Endothelial cell of umbilical vein (primary cell): ENCODE measurements at regions not wholly inside any gene's neighbourhood (a gene's known extent, or its start where the extent isn't known, plus 50 kb on each side); places are given as distances from the start of the nearest gene placed in this dataset.

Experiments
- BruUV-seq: library from RNA; stranded (reverse); fragments of 400-500 nt; replicated peaks from 2 replicates; lab custom pipeline; 2021; lab: Mats Ljungman, UMichigan
- CTCF ChIA-PET: fragments of 300-600, 350-600 bp; sonication (Branson Sonifier 250); formaldehyde crosslinking; loops from one replicate; lab custom pipeline; 2021; ENCODE audit warnings: antibody characterized with exemption, inconsistent platforms; lab: Charles Lee
- POLR2A ChIA-PET: fragments of 300-600, 350-600 bp; sonication (Branson Sonifier 250); formaldehyde crosslinking; loops from one replicate; lab custom pipeline; 2021; ENCODE audit warnings: antibody characterized with exemption, inconsistent platforms; lab: Charles Lee
- DNase-seq: peaks from one replicate; pipeline ENCODE4 v3.0.0-alpha.2; 2011; ENCODE audit warnings: low read depth, low spot score
- FAIRE-seq: peaks from 2 replicates; lab custom pipeline; 2011; peaks lifted over from hg19 to GRCh38; lab: Jason Lieb, UNC
- H2AFZ ChIP-seq: 2 replicates; pipeline ENCODE4 v1.6.0; 2012; ENCODE audit warnings: low read depth, low read length, control low read depth, inconsistent platforms
- H3K27ac ChIP-seq: 2 replicates; pipeline ENCODE4 v1.5.1; 2011; ENCODE audit warnings: low read depth, mild to moderate bottlenecking, control low read depth, low read length, moderate library complexity; ENCODE audit not compliant: insufficient read depth
- H3K27me3 ChIP-seq, 2 experiments: 2 replicates each; pipeline versions ENCODE4 v1.6.0 to v1.6.1; 2011; ENCODE audit warnings: low read length in 2 of 2, mixed read lengths in 1 of 2; ENCODE audit not compliant: control insufficient read depth in 2 of 2, insufficient read depth in 2 of 2
- H3K36me3 ChIP-seq, 2 experiments: 2 replicates in 1 of 2; 3 replicates in 1 of 2; pipeline ENCODE4 v1.5.1; 2011; ENCODE audit warnings: low read length in 2 of 2, mild to moderate bottlenecking in 1 of 2, moderate library complexity in 1 of 2; ENCODE audit not compliant: control insufficient read depth in 2 of 2, insufficient read depth in 2 of 2; ENCODE audit errors: extremely low read depth in 1 of 2
- H3K4me1 ChIP-seq: 3 replicates; pipeline ENCODE4 v1.5.1; 2011; ENCODE audit warnings: mild to moderate bottlenecking, low read length; ENCODE audit not compliant: control insufficient read depth, insufficient read depth; ENCODE audit errors: extremely low read depth
- H3K4me2 ChIP-seq: 2 replicates; pipeline ENCODE4 v1.6.1; 2011; ENCODE audit warnings: low read length, control low read depth, mixed read lengths; ENCODE audit not compliant: insufficient read depth
- H3K4me3 ChIP-seq, 3 experiments: fragments of 200-600 bp in 1 of 3; sonication (generic), shearing (Covaris generic) in 1 of 3; replicated peaks in 1 of 3; 2 replicates each; pipeline ENCODE4 v1.5.1; 2011 to 2016; ENCODE audit warnings: control low read depth in 3 of 3, low read length in 3 of 3, mild to moderate bottlenecking in 2 of 3, inconsistent platforms in 1 of 3, low read depth in 1 of 3, moderate library complexity in 1 of 3; ENCODE audit not compliant: insufficient read depth in 1 of 3
- H3K79me2 ChIP-seq: 2 replicates; pipeline ENCODE4 v1.6.0; 2012; ENCODE audit warnings: low read length, inconsistent platforms; ENCODE audit not compliant: control insufficient read depth, insufficient read depth
- H3K9ac ChIP-seq: replicated peaks from 2 replicates; pipeline ENCODE3; 2011; ENCODE audit warnings: low read length, control low read depth; ENCODE audit not compliant: insufficient read depth; ENCODE audit errors: extremely low read depth
- H3K9me1 ChIP-seq: replicated peaks from 3 replicates; pipeline ENCODE4 v1.6.0; 2011; ENCODE audit warnings: mild to moderate bottlenecking, low read length; ENCODE audit not compliant: control insufficient read depth, insufficient read depth; ENCODE audit errors: extremely low read depth
- H3K9me3 ChIP-seq: replicated peaks from 2 replicates; pipeline ENCODE4 v1.5.1; 2012; ENCODE audit warnings: low read length, inconsistent platforms; ENCODE audit not compliant: control insufficient read depth, insufficient read depth
- H4K20me1 ChIP-seq: replicated peaks from 2 replicates; pipeline ENCODE3; 2011; ENCODE audit warnings: mild to moderate bottlenecking, low read length; ENCODE audit not compliant: control insufficient read depth, insufficient read depth; ENCODE audit errors: extremely low read depth
- CTCF ChIP-seq, 2 donors: IDR thresholded peaks; 1 replicate in 1 of 2; 2 replicates in 1 of 2; pipeline ENCODE4 v1.5.1; 2011; ENCODE audit warnings: low read length in 2 of 2, mild to moderate bottlenecking in 2 of 2, moderate library complexity in 2 of 2, control low read depth in 1 of 2, inconsistent platforms in 1 of 2, low read depth in 1 of 2; ENCODE audit not compliant: insufficient read depth in 1 of 2; ENCODE audit errors: extremely low read depth in 1 of 2
- EZH2 ChIP-seq: IDR thresholded peaks from 2 replicates; pipeline ENCODE4 v1.6.1; 2012; ENCODE audit warnings: borderline replicate concordance, low read depth, mild to moderate bottlenecking, moderate library complexity, low read length, inconsistent platforms; ENCODE audit not compliant: severe bottlenecking
- FOS ChIP-seq: IDR thresholded peaks from 2 replicates; pipeline ENCODE4 v1.6.1; 2011; ENCODE audit warnings: mild to moderate bottlenecking, low read length, moderate library complexity, borderline replicate concordance; ENCODE audit not compliant: insufficient read depth
- GATA2 ChIP-seq: IDR thresholded peaks from 2 replicates; pipeline ENCODE4 v1.7.0; 2011; ENCODE audit warnings: low read depth, mild to moderate bottlenecking, moderate library complexity, mixed read lengths, low read length; ENCODE audit not compliant: insufficient read length, insufficient read depth
- JUN ChIP-seq: IDR thresholded peaks from 2 replicates; pipeline ENCODE4 v1.6.1; 2011; ENCODE audit warnings: borderline replicate concordance, low read depth; ENCODE audit not compliant: insufficient read length, insufficient read depth
- MYC ChIP-seq: IDR thresholded peaks from one replicate; pipeline ENCODE4 v1.6.1; 2011; ENCODE audit warnings: mild to moderate bottlenecking, low read depth, low read length
- POLR2A ChIP-seq: IDR thresholded peaks from 2 replicates; pipeline ENCODE4 v1.6.1; 2012; ENCODE audit warnings: low read depth, mild to moderate bottlenecking, control low read depth, low read length
- POLR2AphosphoS5 ChIP-seq: IDR thresholded peaks from 2 replicates; pipeline ENCODE4 v1.6.1; 2012; ENCODE audit warnings: low read depth, mild to moderate bottlenecking, control low read depth, low read length, moderate library complexity; ENCODE audit not compliant: insufficient read depth
- dilution Hi-C: fragments of 300-500 bp; cut with MboI; formaldehyde crosslinking; loops from one replicate; pipeline ENCODE4 v1.15.0; 2019; ENCODE audit warnings: low sequenced_read_pairs; ENCODE audit not compliant: extremely low pct_ligation_motif_present
- intact Hi-C: fragments of 100-400 bp; cut with micrococcal nuclease; formaldehyde crosslinking; loops from one replicate; pipeline ENCODE4 v1.10.0; 2022
- TF ChIP-seq, protein P1 (sequence below): IDR thresholded peaks from 2 replicates; pipeline ENCODE4 v1.6.1; 2011; ENCODE audit not compliant: insufficient read depth, insufficient read length

- no peak overlapping the region for H2AFZ ChIP-seq
- TF ChIP-seq GATA2 = no peak
- TF ChIP-seq CTCF (IDR thresholded peaks at IDR 0.05; ENCODE audit: extremely low read depth in 1 of 2, insufficient read depth in 1 of 2, low read depth in 1 of 2, low read length in 2 of 2) = no peak
- no peak for TF ChIP-seq MYC
- no peak for TF ChIP-seq FOS
- TF ChIP-seq, protein P1, sequence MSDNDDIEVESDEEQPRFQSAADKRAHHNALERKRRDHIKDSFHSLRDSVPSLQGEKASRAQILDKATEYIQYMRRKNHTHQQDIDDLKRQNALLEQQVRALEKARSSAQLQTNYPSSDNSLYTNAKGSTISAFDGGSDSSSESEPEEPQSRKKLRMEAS = no peak
- no peak for TF ChIP-seq POLR2AphosphoS5
- TF ChIP-seq EZH2 = no peak
- no peak for TF ChIP-seq JUN
- TF ChIP-seq POLR2A = no peak
- POLR2A ChIA-PET = no interaction called here
Measured at GRCh38 chr11:115700496-115700895, 196.3 kb upstream of the CADM1 start.

More at GRCh38 chr11:115700496-115700895, 196.3 kb upstream of the CADM1 start:
- Histone ChIP-seq H3K4me2 (no peak overlapping the region), H3K9ac (no peak overlapping the region), H3K4me1 (no peaks in the 10 kb centered on the region), H3K27me3 (no peaks in the 10 kb centered on the region), H3K9me3 (peaks cover 7% of the 10 kb centered on the region), H3K79me2 (no peaks in the 10 kb centered on the region), H3K9me1 (no peaks in the 10 kb centered on the region), H3K4me3 (no peak overlapping the region), H4K20me1 (no peaks in the 10 kb centered on the region), H3K27ac (no peak overlapping the region), H3K36me3 (no peaks in the 10 kb centered on the region)
- intact Hi-C loops = no loop called here
- dilution Hi-C loops = no loop called here
- CTCF ChIA-PET = no interaction called here
- no peak for FAIRE-seq
- no peak for DNase-seq
- no TSS peak for BruUV-seq
